ENCODE measurements at regions not wholly inside any gene's neighbourhood (a gene's known extent, or its start where the extent isn't known, plus 50 kb on each side); places are given as distances from the start of the nearest gene placed in this dataset.

- H3K4me1 ChIP-seq (ENCODE audit: control insufficient read depth, insufficient read depth, low read length), result no peaks in the 10 kb centered on the region
- intact Hi-C loops (cut with micrococcal nuclease) (no loop called here), dilution Hi-C loops (cut with HindIII; ENCODE audit: low sequenced_read_pairs, unreplicated experiment) (no loop called here), in situ Hi-C loops (cut with MboI; ENCODE audit: low sequenced_read_pairs) (no loop called here)
- H4K20me1 ChIP-seq (ENCODE audit: insufficient read depth, low read length), result no peaks in the 10 kb centered on the region
- no peaks in the 10 kb centered on the region for H3K79me1 ChIP-seq (ENCODE audit: low read depth in 1 of 2, low read length in 2 of 2)
- no peak overlapping the region for H2AK5ac ChIP-seq (ENCODE audit: low read depth, low read length)
- ATAC-seq (ENCODE audit: low read depth), result no peak
- H3K9ac ChIP-seq (ENCODE audit: low read depth, low read length), result no peak overlapping the region
- no peak overlapping the region for H2BK15ac ChIP-seq (ENCODE audit: low read depth, low read length)
- no peak overlapping the region for H3K56ac ChIP-seq (ENCODE audit: extremely low read depth, insufficient read depth, low read length)
- peaks cover 58% of the 10 kb centered on the region for H3K9me3 ChIP-seq (ENCODE audit: control insufficient read depth, insufficient read depth, low read length)
- no peaks in the 10 kb centered on the region for H3K36me3 ChIP-seq (ENCODE audit: control insufficient read depth, insufficient read depth, low read length)
- no peak overlapping the region for H3K4me2 ChIP-seq (ENCODE audit: low read depth, low read length)
- no peak overlapping the region for H3K14ac ChIP-seq (replicated peaks; ENCODE audit: low read depth, low read length)
- no peak for DNase-seq
- no peak overlapping the region for H2AK9ac ChIP-seq (replicated peaks; ENCODE audit: low read depth, low read length, poor library complexity)
- H3K27ac ChIP-seq (ENCODE audit: insufficient read depth, low read length), result no peak overlapping the region
- POLR2A ChIA-PET (ENCODE audit: unreplicated experiment), result no interaction called here
- H3K23ac ChIP-seq (ENCODE audit: low read depth, low read length), result no peak overlapping the region
- TF ChIP-seq RCOR1 (IDR thresholded peaks at IDR 0.05; ENCODE audit: insufficient replicate concordance, low read length) (no peak), FOS (IDR thresholded peaks at IDR 0.05; ENCODE audit: low read depth, low read length) (no peak), MAFK (IDR thresholded peaks at IDR 0.05; ENCODE audit: low read depth, low read length) (no peak), MXI1 (IDR thresholded peaks at IDR 0.05; ENCODE audit: borderline replicate concordance, low read depth, low read length) (no peak), RAD21 (IDR thresholded peaks at IDR 0.05; ENCODE audit: low read length) (no peak), MAZ (IDR thresholded peaks at IDR 0.05; ENCODE audit: borderline replicate concordance, low read depth, low read length) (no peak), USF2 (IDR thresholded peaks at IDR 0.05; ENCODE audit: low read depth, low read length) (no peak), BHLHE40 (IDR thresholded peaks at IDR 0.05; ENCODE audit: low read depth, low read length) (no peak), RFX5 (IDR thresholded peaks at IDR 0.05; ENCODE audit: low read depth, low read length) (no peak), NFE2L2 (IDR thresholded peaks at IDR 0.05; ENCODE audit: low read depth, low read length) (no peak), ELK1 (IDR thresholded peaks at IDR 0.05; ENCODE audit: borderline replicate concordance, low read depth, low read length) (no peak), SMC3 (IDR thresholded peaks at IDR 0.05; ENCODE audit: low read depth, low read length) (no peak), CEBPB (IDR thresholded peaks at IDR 0.05; ENCODE audit: low read depth, low read length) (no peak), POLR2A (IDR thresholded peaks at IDR 0.05; ENCODE audit: low read depth, low read length) (no peak)
- no peak overlapping the region for H2BK20ac ChIP-seq (ENCODE audit: low read depth, low read length)
- H3K4me3 ChIP-seq (ENCODE audit: insufficient read depth, low read depth, low read length), result no peak overlapping the region
- no peak overlapping the region for H3K18ac ChIP-seq (ENCODE audit: low read depth, low read length)
- CTCF ChIA-PET, result no interaction called here
- no peak overlapping the region for H4K5ac ChIP-seq (ENCODE audit: low read depth, low read length)
- no peak overlapping the region for H4K91ac ChIP-seq (ENCODE audit: insufficient read depth, low read depth, low read length)
- no peak overlapping the region for H3K4ac ChIP-seq (ENCODE audit: low read depth, low read length)
- no peak overlapping the region for H2BK120ac ChIP-seq (ENCODE audit: low read depth, low read length)
- H4K8ac ChIP-seq (ENCODE audit: low read depth in 2 of 2, low read length in 2 of 2), result no peak overlapping the region
- H3K9me1 ChIP-seq (ENCODE audit: insufficient read depth, low read length), result no peaks in the 10 kb centered on the region
- no peaks in the 10 kb centered on the region for H3K27me3 ChIP-seq (ENCODE audit: control insufficient read depth, insufficient read depth, low read length)
- H2BK5ac ChIP-seq (ENCODE audit: low read depth, low read length, poor library complexity, severe bottlenecking), result no peak overlapping the region
- BruUV-seq (replicated peaks), result no TSS peak
- no peak overlapping the region for H2AFZ ChIP-seq (replicated peaks; ENCODE audit: low read length, poor library complexity)
- WGBS, 2 experiments (ENCODE audit: extremely low coverage in 2 of 2, insufficient read length in 1 of 2), result 58% methylated on average over 6 of the region's 12 CpGs; no CpG with 5 or more reads in 1 of the 2 experiments
Measured at GRCh38 chr14:98959958-98960616, 311.9 kb downstream of the BCL11B start.

Measured in IMR-90 (cell line).